Lower leg skin (tissue), 3 donors: ENCODE measurements at regions not wholly inside any gene's neighbourhood (a gene's known extent, or its start where the extent isn't known, plus 50 kb on each side); places are given as distances from the start of the nearest gene placed in this dataset.

Experiments used
- POLR2A ChIP-seq, 2 donors: fragments of 450-650 bp; IDR thresholded peaks; one replicate each; pipeline ENCODE4 v1.6.1; 2016 to 2017; ENCODE audit warnings: antibody characterized with exemption in 2 of 2, mild to moderate bottlenecking in 1 of 2, moderate library complexity in 1 of 2
- TF ChIP-seq, protein P1 (sequence below), 3 donors: fragments of 450-650 bp; IDR thresholded peaks; one replicate each; pipeline ENCODE4 v1.5.1; 2016; ENCODE audit warnings: antibody characterized with exemption in 3 of 3, mild to moderate bottlenecking in 3 of 3, moderate library complexity in 2 of 3

GRCh38 chr13:75147946-75148345 is 334.0 kb downstream of the TBC1D4 start:
- TF ChIP-seq, protein P1, sequence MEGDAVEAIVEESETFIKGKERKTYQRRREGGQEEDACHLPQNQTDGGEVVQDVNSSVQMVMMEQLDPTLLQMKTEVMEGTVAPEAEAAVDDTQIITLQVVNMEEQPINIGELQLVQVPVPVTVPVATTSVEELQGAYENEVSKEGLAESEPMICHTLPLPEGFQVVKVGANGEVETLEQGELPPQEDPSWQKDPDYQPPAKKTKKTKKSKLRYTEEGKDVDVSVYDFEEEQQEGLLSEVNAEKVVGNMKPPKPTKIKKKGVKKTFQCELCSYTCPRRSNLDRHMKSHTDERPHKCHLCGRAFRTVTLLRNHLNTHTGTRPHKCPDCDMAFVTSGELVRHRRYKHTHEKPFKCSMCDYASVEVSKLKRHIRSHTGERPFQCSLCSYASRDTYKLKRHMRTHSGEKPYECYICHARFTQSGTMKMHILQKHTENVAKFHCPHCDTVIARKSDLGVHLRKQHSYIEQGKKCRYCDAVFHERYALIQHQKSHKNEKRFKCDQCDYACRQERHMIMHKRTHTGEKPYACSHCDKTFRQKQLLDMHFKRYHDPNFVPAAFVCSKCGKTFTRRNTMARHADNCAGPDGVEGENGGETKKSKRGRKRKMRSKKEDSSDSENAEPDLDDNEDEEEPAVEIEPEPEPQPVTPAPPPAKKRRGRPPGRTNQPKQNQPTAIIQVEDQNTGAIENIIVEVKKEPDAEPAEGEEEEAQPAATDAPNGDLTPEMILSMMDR (IDR thresholded peaks at IDR 0.05) = no peak
- no peak for TF ChIP-seq POLR2A (IDR thresholded peaks at IDR 0.05)
